ENCODE measurements at regions not wholly inside any gene's neighbourhood (a gene's known extent, or its start where the extent isn't known, plus 50 kb on each side); places are given as distances from the start of the nearest gene placed in this dataset.

DNA sequence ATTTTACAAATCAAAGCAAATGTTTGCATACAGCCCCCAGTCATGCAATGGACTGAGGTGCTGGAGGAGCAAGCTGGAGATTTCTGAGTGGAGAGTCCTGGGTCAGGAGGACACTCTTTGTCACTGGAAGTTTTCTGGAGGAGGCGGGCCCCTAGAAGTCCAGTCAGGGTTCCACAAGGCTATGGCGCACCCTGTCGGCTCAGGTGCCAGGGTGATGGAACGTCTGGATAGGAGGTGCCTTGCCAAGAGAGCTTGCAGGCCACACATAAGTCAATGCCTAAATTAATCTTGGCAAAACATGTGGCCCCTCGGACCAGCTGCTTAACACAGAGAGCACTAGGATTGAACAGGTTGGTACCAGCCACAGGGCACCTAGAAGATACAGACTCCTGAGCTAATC is 174.7 kb upstream of the CADM1 start:
- TF ChIP-seq, protein P1, sequence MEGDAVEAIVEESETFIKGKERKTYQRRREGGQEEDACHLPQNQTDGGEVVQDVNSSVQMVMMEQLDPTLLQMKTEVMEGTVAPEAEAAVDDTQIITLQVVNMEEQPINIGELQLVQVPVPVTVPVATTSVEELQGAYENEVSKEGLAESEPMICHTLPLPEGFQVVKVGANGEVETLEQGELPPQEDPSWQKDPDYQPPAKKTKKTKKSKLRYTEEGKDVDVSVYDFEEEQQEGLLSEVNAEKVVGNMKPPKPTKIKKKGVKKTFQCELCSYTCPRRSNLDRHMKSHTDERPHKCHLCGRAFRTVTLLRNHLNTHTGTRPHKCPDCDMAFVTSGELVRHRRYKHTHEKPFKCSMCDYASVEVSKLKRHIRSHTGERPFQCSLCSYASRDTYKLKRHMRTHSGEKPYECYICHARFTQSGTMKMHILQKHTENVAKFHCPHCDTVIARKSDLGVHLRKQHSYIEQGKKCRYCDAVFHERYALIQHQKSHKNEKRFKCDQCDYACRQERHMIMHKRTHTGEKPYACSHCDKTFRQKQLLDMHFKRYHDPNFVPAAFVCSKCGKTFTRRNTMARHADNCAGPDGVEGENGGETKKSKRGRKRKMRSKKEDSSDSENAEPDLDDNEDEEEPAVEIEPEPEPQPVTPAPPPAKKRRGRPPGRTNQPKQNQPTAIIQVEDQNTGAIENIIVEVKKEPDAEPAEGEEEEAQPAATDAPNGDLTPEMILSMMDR (IDR thresholded peaks at IDR 0.05) = peak in 3 of 6 experiments; percentile 12 to 36 (median 28)
- TF ChIP-seq POLR2A (IDR thresholded peaks at IDR 0.05) = no peak
